ENCODE measurements at regions not wholly inside any gene's neighbourhood (a gene's known extent, or its start where the extent isn't known, plus 50 kb on each side); places are given as distances from the start of the nearest gene placed in this dataset.

- no peak for DNase-seq
These were observed 66.1 kb downstream of the LEPR start for GRCh38 chr1:65486613-65487012.

- no peak for DNase-seq
These were observed 69.0 kb downstream of the LEPR start for GRCh38 chr1:65489481-65489880.

GRCh38 chr1:65490231-65491009 is 70.0 kb downstream of the LEPR start:
- no peak for DNase-seq

- DNase-seq: no peak
These were observed 71.0 kb downstream of the LEPR start for GRCh38 chr1:65491472-65491871.

GRCh38 chr1:65493802-65494201 is 73.3 kb downstream of the LEPR start:
- DNase-seq: no peak

- DNase-seq: no peak
These were observed 74.2 kb downstream of the LEPR start for GRCh38 chr1:65494671-65495070.

GRCh38 chr1:65495137-65495536 is 74.7 kb downstream of the LEPR start:
- DNase-seq: no peak

GRCh38 chr1:65497256-65497830 is 76.9 kb downstream of the LEPR start:
- DNase-seq: no peak

- no peak for DNase-seq
These were observed 83.0 kb downstream of the LEPR start for GRCh38 chr1:65503427-65503826.

GRCh38 chr1:65504263-65504662 is 83.8 kb downstream of the LEPR start:
- no peak for DNase-seq

GRCh38 chr1:65505547-65506300 is 85.3 kb downstream of the LEPR start:
- DNase-seq: no peak

GRCh38 chr1:65508051-65508450 is 87.6 kb downstream of the LEPR start:
- DNase-seq: no peak

GRCh38 chr1:65509912-65510680 is 89.6 kb downstream of the LEPR start:
- no peak for DNase-seq

GRCh38 chr1:65510961-65511360 is 90.5 kb downstream of the LEPR start:
- no peak for DNase-seq

- no peak for DNase-seq
These were observed 91.9 kb downstream of the LEPR start for GRCh38 chr1:65512383-65512782.

- DNase-seq: no peak
These were observed 92.7 kb downstream of the LEPR start for GRCh38 chr1:65512967-65513780.

- DNase-seq: no peak
These were observed 93.6 kb downstream of the LEPR start for GRCh38 chr1:65514041-65514440.

GRCh38 chr1:65524931-65525265 is 104.4 kb downstream of the LEPR start:
- DNase-seq: no peak

GRCh38 chr1:65525266-65526048 is 105.0 kb downstream of the LEPR start:
- DNase-seq: no peak

- DNase-seq: no peak
These were observed 105.6 kb downstream of the LEPR start for GRCh38 chr1:65526049-65526556.

- DNase-seq: no peak
These were observed 106.7 kb downstream of the LEPR start for GRCh38 chr1:65527190-65527589.
